ENCODE measurements at regions not wholly inside any gene's neighbourhood (a gene's known extent, or its start where the extent isn't known, plus 50 kb on each side); places are given as distances from the start of the nearest gene placed in this dataset.
A peak's percentile ranks its signal among the peaks of the same experiment; 100 is the strongest.
"Not testable (repeated sequence)": the region's sequence is repeated elsewhere in the genome, so short reads cannot be mapped to it uniquely, and the experiment has no call there.

GRCh38 chr6:140271759-140272377 lies 897.4 kb upstream of the CITED2 start:
- H4K8ac ChIP-seq (ENCODE audit: low read length), result no peak overlapping the region
- H3K4me1 ChIP-seq (ENCODE audit: control insufficient read depth, insufficient read depth, low read depth, low read length), result no peaks in the 10 kb centered on the region
- no peak overlapping the region for H3K18ac ChIP-seq (ENCODE audit: low read depth in 1 of 2, low read length in 2 of 2)
- H4K91ac ChIP-seq (ENCODE audit: low read length), result no peak overlapping the region
- no peaks in the 10 kb centered on the region for H3K9me3 ChIP-seq (ENCODE audit: control insufficient read depth, low read length)
- no peak overlapping the region for H2BK15ac ChIP-seq (ENCODE audit: low read depth, poor library complexity, severe bottlenecking)
- no CpG with 5 or more reads among the region's 2 CpGs for WGBS
- H3K14ac ChIP-seq (ENCODE audit: low read length in 2 of 2), result no peak overlapping the region
- no peak overlapping the region for H3K27ac ChIP-seq (ENCODE audit: low read length, poor library complexity, severe bottlenecking)
- H3K36me3 ChIP-seq (ENCODE audit: control insufficient read depth in 1 of 2, insufficient read depth in 2 of 2, low read depth in 1 of 2, low read length in 2 of 2), result no peaks in the 10 kb centered on the region
- H2BK12ac ChIP-seq (ENCODE audit: low read length in 2 of 2), result no peak overlapping the region
- no peak overlapping the region for H3K4me3 ChIP-seq (ENCODE audit: insufficient read depth in 1 of 2, low read depth in 1 of 2, low read length in 2 of 2)
- H3K27me3 ChIP-seq (ENCODE audit: control insufficient read depth in 1 of 2, insufficient read depth in 1 of 2, low read length in 2 of 2), result no peaks in the 10 kb centered on the region
- no peaks in the 10 kb centered on the region for H3K79me1 ChIP-seq (replicated peaks; ENCODE audit: low read length, poor library complexity, severe bottlenecking)
- H3K23ac ChIP-seq (ENCODE audit: low read length in 2 of 2), result no peak overlapping the region
- no peak overlapping the region for H3K4ac ChIP-seq (ENCODE audit: low read depth in 1 of 2, low read length in 2 of 2)
- H2BK120ac ChIP-seq (ENCODE audit: low read depth, low read length), result no peak overlapping the region
- H2AFZ ChIP-seq (ENCODE audit: low read depth, low read length), result no peak overlapping the region
- H3K4me2 ChIP-seq (ENCODE audit: low read length, poor library complexity, severe bottlenecking), result no peak overlapping the region
- H2AK5ac ChIP-seq (ENCODE audit: low read length, severe bottlenecking), result no peak overlapping the region
- no peak for DNase-seq
- no peak overlapping the region for H3K9ac ChIP-seq (ENCODE audit: low read length)
- no peak overlapping the region for H2BK5ac ChIP-seq (ENCODE audit: low read depth, low read length, poor library complexity, severe bottlenecking)

- Histone ChIP-seq H2BK5ac (ENCODE audit: low read depth, low read length, poor library complexity, severe bottlenecking) (no peak overlapping the region), H3K9me3 (ENCODE audit: control insufficient read depth, low read length) (no peaks in the 10 kb centered on the region), H3K9ac (ENCODE audit: low read length) (peak overlapping the region; percentile 70), H3K23ac (ENCODE audit: low read length in 2 of 2) (no peak overlapping the region), H4K8ac (ENCODE audit: low read length) (peak overlapping the region; percentile 63), H2BK120ac (ENCODE audit: low read depth, low read length) (no peak overlapping the region), H3K14ac (ENCODE audit: low read length in 2 of 2) (no peak overlapping the region), H3K27ac (ENCODE audit: low read length, poor library complexity, severe bottlenecking) (no peak overlapping the region), H3K27me3 (ENCODE audit: control insufficient read depth in 1 of 2, insufficient read depth in 1 of 2, low read length in 2 of 2) (no peaks in the 10 kb centered on the region), H4K91ac (ENCODE audit: low read length) (no peak overlapping the region), H2AFZ (ENCODE audit: low read depth, low read length) (peak overlapping the region; percentile 36), H3K4me3 (ENCODE audit: insufficient read depth in 1 of 2, low read depth in 1 of 2, low read length in 2 of 2) (peak overlapping the region in 1 of 2 experiments; percentile 63), H2BK15ac (ENCODE audit: low read depth, poor library complexity, severe bottlenecking) (no peak overlapping the region), H3K4me1 (ENCODE audit: control insufficient read depth, insufficient read depth, low read depth, low read length) (no peaks in the 10 kb centered on the region), H3K4me2 (ENCODE audit: low read length, poor library complexity, severe bottlenecking) (no peak overlapping the region), H3K4ac (ENCODE audit: low read depth in 1 of 2, low read length in 2 of 2) (no peak overlapping the region), H3K79me1 (replicated peaks; ENCODE audit: low read length, poor library complexity, severe bottlenecking) (no peaks in the 10 kb centered on the region), H2BK12ac (ENCODE audit: low read length in 2 of 2) (no peak overlapping the region), H3K36me3 (ENCODE audit: control insufficient read depth in 1 of 2, insufficient read depth in 2 of 2, low read depth in 1 of 2, low read length in 2 of 2) (no peaks in the 10 kb centered on the region), H3K18ac (ENCODE audit: low read depth in 1 of 2, low read length in 2 of 2) (no peak overlapping the region), H2AK5ac (ENCODE audit: low read length, severe bottlenecking) (no peak overlapping the region)
- WGBS, result 98% methylated on average over 2 of the region's 2 CpGs
- DNase-seq, result no peak
Observed at GRCh38 chr6:140269591-140270165, 895.2 kb upstream of the CITED2 start.

- Histone ChIP-seq H2AK5ac (ENCODE audit: low read length, severe bottlenecking) (no peak overlapping the region), H4K8ac (ENCODE audit: low read length) (no peak overlapping the region), H3K27me3 (ENCODE audit: control insufficient read depth in 1 of 2, insufficient read depth in 1 of 2, low read length in 2 of 2) (no peaks in the 10 kb centered on the region), H2BK5ac (ENCODE audit: low read depth, low read length, poor library complexity, severe bottlenecking) (no peak overlapping the region), H3K14ac (ENCODE audit: low read length in 2 of 2) (no peak overlapping the region), H2BK120ac (ENCODE audit: low read depth, low read length) (no peak overlapping the region), H3K4me1 (ENCODE audit: control insufficient read depth, insufficient read depth, low read depth, low read length) (no peaks in the 10 kb centered on the region), H3K9ac (ENCODE audit: low read length) (no peak overlapping the region), H3K79me1 (replicated peaks; ENCODE audit: low read length, poor library complexity, severe bottlenecking) (no peaks in the 10 kb centered on the region), H3K4ac (ENCODE audit: low read depth in 1 of 2, low read length in 2 of 2) (no peak overlapping the region), H2BK15ac (ENCODE audit: low read depth, poor library complexity, severe bottlenecking) (no peak overlapping the region), H3K23ac (ENCODE audit: low read length in 2 of 2) (no peak overlapping the region), H3K27ac (ENCODE audit: low read length, poor library complexity, severe bottlenecking) (no peak overlapping the region), H4K91ac (ENCODE audit: low read length) (no peak overlapping the region), H3K4me2 (ENCODE audit: low read length, poor library complexity, severe bottlenecking) (no peak overlapping the region), H2AFZ (ENCODE audit: low read depth, low read length) (no peak overlapping the region), H3K4me3 (ENCODE audit: insufficient read depth in 1 of 2, low read depth in 1 of 2, low read length in 2 of 2) (no peak overlapping the region), H3K36me3 (ENCODE audit: control insufficient read depth in 1 of 2, insufficient read depth in 2 of 2, low read depth in 1 of 2, low read length in 2 of 2) (no peaks in the 10 kb centered on the region), H3K18ac (ENCODE audit: low read depth in 1 of 2, low read length in 2 of 2) (peak overlapping the region in 1 of 2 experiments; percentile 11), H3K9me3 (ENCODE audit: control insufficient read depth, low read length) (no peaks in the 10 kb centered on the region), H2BK12ac (ENCODE audit: low read length in 2 of 2) (no peak overlapping the region)
- no peak for DNase-seq
- 92% methylated on average over 2 of the region's 3 CpGs for WGBS
Observed at GRCh38 chr6:140264431-140264830, 890.0 kb upstream of the CITED2 start.

- H2BK12ac ChIP-seq (ENCODE audit: low read length in 2 of 2); H3K4ac ChIP-seq (ENCODE audit: low read depth in 1 of 2, low read length in 2 of 2); H3K9me3 ChIP-seq (ENCODE audit: control insufficient read depth, low read length); H2BK120ac ChIP-seq (ENCODE audit: low read depth, low read length); H3K4me1 ChIP-seq (ENCODE audit: control insufficient read depth, insufficient read depth, low read depth, low read length); H3K23ac ChIP-seq (ENCODE audit: low read length in 2 of 2); H2BK15ac ChIP-seq (ENCODE audit: low read depth, poor library complexity, severe bottlenecking); H3K9ac ChIP-seq (ENCODE audit: low read length); H4K91ac ChIP-seq (ENCODE audit: low read length); H3K27me3 ChIP-seq (ENCODE audit: control insufficient read depth in 1 of 2, insufficient read depth in 1 of 2, low read length in 2 of 2); H3K36me3 ChIP-seq (ENCODE audit: control insufficient read depth in 1 of 2, insufficient read depth in 2 of 2, low read depth in 1 of 2, low read length in 2 of 2); H2BK5ac ChIP-seq (ENCODE audit: low read depth, low read length, poor library complexity, severe bottlenecking); H3K4me3 ChIP-seq (ENCODE audit: insufficient read depth in 1 of 2, low read depth in 1 of 2, low read length in 2 of 2); H3K27ac ChIP-seq (ENCODE audit: low read length, poor library complexity, severe bottlenecking); H3K4me2 ChIP-seq (ENCODE audit: low read length, poor library complexity, severe bottlenecking); H4K8ac ChIP-seq (ENCODE audit: low read length); H2AFZ ChIP-seq (ENCODE audit: low read depth, low read length); H3K79me1 ChIP-seq (replicated peaks; ENCODE audit: low read length, poor library complexity, severe bottlenecking); H3K14ac ChIP-seq (ENCODE audit: low read length in 2 of 2); H3K18ac ChIP-seq (ENCODE audit: low read depth in 1 of 2, low read length in 2 of 2); H2AK5ac ChIP-seq (ENCODE audit: low read length, severe bottlenecking): not testable (repeated sequence)
- 58% methylated on average over 4 of the region's 6 CpGs for WGBS
- peak; percentile 33 for DNase-seq
Observed at GRCh38 chr6:140258302-140258701, 883.9 kb upstream of the CITED2 start.
